ENCODE measurements at regions not wholly inside any gene's neighbourhood (a gene's known extent, or its start where the extent isn't known, plus 50 kb on each side); places are given as distances from the start of the nearest gene placed in this dataset.

- no peaks in the 10 kb centered on the region for H3K27me3 ChIP-seq (ENCODE audit: insufficient read depth, low read depth)
- TF ChIP-seq CTCF (conservative IDR thresholded peaks at IDR 0.05; ENCODE audit: low read depth, low read length) = no peak
Observed at GRCh38 chr12:91948504-91948903, 197.1 kb downstream of the BTG1 start.

DNA sequence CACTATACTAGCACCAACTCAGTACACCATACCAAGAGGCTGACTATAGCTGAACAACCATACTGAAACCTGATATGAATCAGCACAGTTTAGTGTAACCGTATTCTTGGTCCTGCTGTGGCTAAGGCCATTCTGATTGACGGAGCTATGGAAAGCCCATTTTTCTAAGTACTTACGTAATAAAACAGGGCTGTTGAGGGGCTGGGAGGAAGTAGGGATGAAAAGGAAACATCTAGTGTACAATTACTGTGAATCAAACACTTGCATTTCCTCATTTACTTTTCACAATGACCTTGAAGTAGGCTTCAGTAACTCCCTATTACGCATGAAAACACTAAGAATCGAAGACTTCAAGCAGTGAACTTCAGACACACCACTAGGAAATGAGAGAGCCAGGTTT, 198.2 kb downstream of the BTG1 start:
- Histone ChIP-seq H3K9ac (no peak overlapping the region), H3K79me2 (ENCODE audit: insufficient read depth, low read depth) (no peaks in the 10 kb centered on the region), H3K27ac (no peak overlapping the region), H4K20me1 (ENCODE audit: insufficient read depth) (no peaks in the 10 kb centered on the region), H3K27me3 (ENCODE audit: insufficient read depth, low read depth) (no peaks in the 10 kb centered on the region), H2AFZ (ENCODE audit: low read depth) (no peak overlapping the region), H3K4me1 (ENCODE audit: low read depth, poor library complexity, severe bottlenecking) (no peaks in the 10 kb centered on the region), H3K36me3 (ENCODE audit: insufficient read depth) (no peaks in the 10 kb centered on the region), H3K4me2 (no peak overlapping the region), H3K4me3 (IDR thresholded peaks at IDR 0.05; ENCODE audit: insufficient read depth, low read depth, low read length) (no peak overlapping the region)
- TF ChIP-seq CTCF (conservative IDR thresholded peaks at IDR 0.05; ENCODE audit: low read depth, low read length) = no peak

More at GRCh38 chr12:91948504-91948903, 197.1 kb downstream of the BTG1 start:
- Histone ChIP-seq H3K9ac (no peak overlapping the region), H4K20me1 (ENCODE audit: insufficient read depth) (no peaks in the 10 kb centered on the region), H3K36me3 (ENCODE audit: insufficient read depth) (no peaks in the 10 kb centered on the region), H2AFZ (ENCODE audit: low read depth) (no peak overlapping the region), H3K27ac (no peak overlapping the region), H3K4me1 (ENCODE audit: low read depth, poor library complexity, severe bottlenecking) (no peaks in the 10 kb centered on the region), H3K79me2 (ENCODE audit: insufficient read depth, low read depth) (no peaks in the 10 kb centered on the region), H3K4me2 (no peak overlapping the region), H3K4me3 (IDR thresholded peaks at IDR 0.05; ENCODE audit: insufficient read depth, low read depth, low read length) (no peak overlapping the region)

DNA sequence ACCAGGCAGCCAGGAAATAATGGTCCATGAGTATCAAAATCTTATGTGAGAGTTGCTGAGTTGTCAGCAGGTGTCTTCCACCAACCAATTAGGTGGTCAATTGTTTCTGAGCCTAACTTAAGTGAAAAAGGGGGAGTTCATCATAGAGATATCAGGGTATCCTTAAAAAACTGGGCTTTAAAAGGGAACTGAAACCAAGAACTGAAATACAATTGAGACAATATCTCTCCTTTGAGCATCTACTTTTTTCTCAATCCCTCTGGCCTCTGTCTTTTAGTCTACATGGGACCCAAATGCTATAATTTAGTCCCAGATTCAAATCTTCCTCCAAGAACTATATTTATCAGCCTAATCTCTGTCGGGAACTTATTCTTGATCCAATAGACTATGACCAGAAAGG, 201.0 kb downstream of the BTG1 start:
- Histone ChIP-seq H3K9ac (no peak overlapping the region), H3K4me2 (no peak overlapping the region), H3K27ac (no peak overlapping the region), H3K79me2 (ENCODE audit: insufficient read depth, low read depth) (no peaks in the 10 kb centered on the region), H3K4me3 (IDR thresholded peaks at IDR 0.05; ENCODE audit: insufficient read depth, low read depth, low read length) (no peak overlapping the region), H2AFZ (ENCODE audit: low read depth) (no peak overlapping the region), H3K36me3 (ENCODE audit: insufficient read depth) (no peaks in the 10 kb centered on the region), H3K4me1 (ENCODE audit: low read depth, poor library complexity, severe bottlenecking) (no peaks in the 10 kb centered on the region), H3K27me3 (ENCODE audit: insufficient read depth, low read depth) (no peaks in the 10 kb centered on the region), H4K20me1 (ENCODE audit: insufficient read depth) (no peaks in the 10 kb centered on the region)
- no peak for TF ChIP-seq CTCF (conservative IDR thresholded peaks at IDR 0.05; ENCODE audit: low read depth, low read length)

DNA sequence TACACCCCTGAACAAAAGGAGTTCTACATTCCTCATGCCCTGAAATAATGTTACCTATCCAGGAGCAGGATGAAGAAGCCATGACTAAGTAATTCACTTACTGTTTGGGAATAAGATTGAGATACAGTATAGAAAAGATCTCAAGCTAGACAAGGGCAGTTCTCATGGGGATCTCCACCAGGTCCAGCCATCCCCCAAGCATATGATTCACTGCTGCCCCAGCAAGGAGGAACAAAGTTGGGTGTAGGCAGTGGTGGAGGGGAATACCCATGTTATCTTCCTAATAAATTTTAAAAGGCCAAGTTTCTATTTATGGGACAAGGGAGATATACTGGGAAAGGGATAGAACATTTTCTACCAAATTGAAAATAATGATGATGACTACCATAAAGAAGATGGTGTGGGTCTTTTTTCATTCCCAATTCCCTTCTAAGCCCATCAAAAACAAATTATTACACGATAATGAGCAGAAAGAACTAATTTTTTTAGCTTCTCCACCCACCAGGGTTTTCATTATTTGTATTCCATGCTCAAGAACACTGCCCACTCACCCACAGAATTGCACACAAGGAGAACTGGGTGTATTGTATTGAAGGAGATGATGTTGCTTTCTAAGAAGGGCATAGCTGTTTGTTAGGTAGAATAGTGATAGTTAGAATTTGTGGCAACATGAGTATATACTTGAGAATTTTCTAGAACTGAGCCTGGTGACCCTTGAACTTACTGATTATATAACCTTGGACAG, 204.6 kb downstream of the BTG1 start:
- no peak overlapping the region for H3K27ac ChIP-seq
- no peaks in the 10 kb centered on the region for H3K36me3 ChIP-seq (ENCODE audit: insufficient read depth)
- no peak overlapping the region for H3K4me3 ChIP-seq (IDR thresholded peaks at IDR 0.05; ENCODE audit: insufficient read depth, low read depth, low read length)
- no peaks in the 10 kb centered on the region for H3K4me1 ChIP-seq (ENCODE audit: low read depth, poor library complexity, severe bottlenecking)
- H3K79me2 ChIP-seq (ENCODE audit: insufficient read depth, low read depth) = no peaks in the 10 kb centered on the region
- H3K27me3 ChIP-seq (ENCODE audit: insufficient read depth, low read depth) = no peaks in the 10 kb centered on the region
- no peak overlapping the region for H3K4me2 ChIP-seq
- H3K9ac ChIP-seq = no peak overlapping the region
- no peak overlapping the region for H2AFZ ChIP-seq (ENCODE audit: low read depth)
- no peak for TF ChIP-seq CTCF (conservative IDR thresholded peaks at IDR 0.05; ENCODE audit: low read depth, low read length)
- no peaks in the 10 kb centered on the region for H4K20me1 ChIP-seq (ENCODE audit: insufficient read depth)

Data from KMS-11 (cell line).